ENCODE measurements at regions not wholly inside any gene's neighbourhood (a gene's known extent, or its start where the extent isn't known, plus 50 kb on each side); places are given as distances from the start of the nearest gene placed in this dataset.

DNA sequence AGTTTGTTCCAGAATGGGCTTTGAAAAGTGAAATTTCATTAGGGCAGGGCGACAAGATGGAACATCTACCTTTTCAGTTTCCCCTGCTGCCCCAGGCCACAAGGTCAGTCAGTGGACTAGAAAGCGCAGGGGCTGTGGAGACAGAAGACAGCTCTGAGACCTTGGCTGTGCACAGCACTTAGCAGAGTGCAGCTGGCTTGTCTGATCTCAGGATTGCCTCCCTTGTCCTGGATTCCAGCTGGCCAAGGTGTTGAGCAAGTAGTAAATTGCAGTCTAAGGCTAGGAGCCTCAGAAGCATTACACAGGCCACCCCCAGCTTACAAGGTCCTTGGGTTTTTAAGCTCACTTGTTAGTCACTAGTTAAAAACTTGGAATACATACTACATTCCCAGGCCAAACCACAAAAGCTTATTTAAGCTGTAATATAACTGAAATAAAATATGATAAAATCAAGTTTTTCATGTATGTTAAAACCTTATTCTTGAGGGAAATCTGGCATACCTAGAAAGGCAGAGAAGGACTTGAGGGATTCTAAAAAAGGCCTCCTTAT, 67.3 kb upstream of the NPY start:
- TF ChIP-seq MXI1 (conservative IDR thresholded peaks at IDR 0.05; ENCODE audit: poor library complexity, severe bottlenecking) (no peak), REST (IDR thresholded peaks at IDR 0.05; ENCODE audit: borderline replicate concordance) (no peak), EZH2 (IDR thresholded peaks at IDR 0.05; ENCODE audit: borderline replicate concordance, insufficient read depth, low read length, poor library complexity, severe bottlenecking) (no peak), EP300 (conservative IDR thresholded peaks at IDR 0.05; ENCODE audit: poor library complexity, severe bottlenecking) (no peak), SMC3 (conservative IDR thresholded peaks at IDR 0.05; ENCODE audit: poor library complexity) (no peak), POLR2AphosphoS5 (IDR thresholded peaks at IDR 0.05) (no peak), CTCF (IDR thresholded peaks at IDR 0.05; ENCODE audit: poor library complexity, severe bottlenecking) (no peak)
- Histone ChIP-seq H2AFZ (ENCODE audit: low read depth, low read length) (no peak overlapping the region), H3K36me3 (ENCODE audit: insufficient read depth, low read length) (no peaks in the 10 kb centered on the region), H3K9ac (ENCODE audit: low read length) (no peak overlapping the region), H3K9me3 (ENCODE audit: low read length) (no peaks in the 10 kb centered on the region), H3K27ac (ENCODE audit: low read length) (no peak overlapping the region), H4K20me1 (ENCODE audit: insufficient read depth) (no peaks in the 10 kb centered on the region), H3F3A (ENCODE audit: insufficient read depth, low read length, poor library complexity, severe bottlenecking) (no peaks in the 10 kb centered on the region), H3K27me3 (ENCODE audit: insufficient read depth, low read depth, low read length) (no peaks in the 10 kb centered on the region), H3K4me3 (ENCODE audit: low read length) (no peak overlapping the region), H3K4me2 (ENCODE audit: low read length) (no peak overlapping the region), H3K79me2 (replicated peaks; ENCODE audit: insufficient read depth, low read length) (no peaks in the 10 kb centered on the region), H3K9me2 (ENCODE audit: insufficient read depth, low read length) (no peaks in the 10 kb centered on the region)

DNA sequence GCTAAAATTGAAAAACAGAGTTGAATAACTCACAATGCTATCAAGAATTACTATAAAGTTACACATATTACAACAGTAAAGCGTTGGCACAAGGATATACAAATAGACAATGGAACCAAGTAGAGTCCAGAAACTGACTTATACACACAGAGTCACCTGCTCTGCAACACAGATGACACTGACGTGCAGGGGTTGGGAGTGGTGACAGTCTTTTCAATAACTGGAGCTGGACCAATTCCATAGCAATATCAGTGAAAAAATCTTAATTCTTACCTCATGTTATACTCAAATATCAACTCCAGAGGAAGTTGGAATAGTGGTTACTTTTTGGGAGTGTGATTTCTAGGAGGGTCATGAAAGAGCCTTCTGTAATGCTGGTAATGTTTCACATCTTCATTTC, 62.5 kb upstream of the NPY start:
- Histone ChIP-seq H3K27ac (ENCODE audit: low read length) (no peak overlapping the region), H3K36me3 (ENCODE audit: insufficient read depth, low read length) (no peaks in the 10 kb centered on the region), H3K79me2 (replicated peaks; ENCODE audit: insufficient read depth, low read length) (no peaks in the 10 kb centered on the region), H3K9ac (ENCODE audit: low read length) (no peak overlapping the region), H4K20me1 (ENCODE audit: insufficient read depth) (no peaks in the 10 kb centered on the region), H3K4me3 (ENCODE audit: low read length) (no peak overlapping the region), H3K4me2 (ENCODE audit: low read length) (no peak overlapping the region), H3K9me2 (ENCODE audit: insufficient read depth, low read length) (no peaks in the 10 kb centered on the region), H3K27me3 (ENCODE audit: insufficient read depth, low read depth, low read length) (no peaks in the 10 kb centered on the region), H3K9me3 (ENCODE audit: low read length) (no peaks in the 10 kb centered on the region), H3F3A (ENCODE audit: insufficient read depth, low read length, poor library complexity, severe bottlenecking) (no peaks in the 10 kb centered on the region), H2AFZ (ENCODE audit: low read depth, low read length) (no peak overlapping the region)
- no peak for TF ChIP-seq CTCF (IDR thresholded peaks at IDR 0.05; ENCODE audit: poor library complexity, severe bottlenecking)
- no peak for TF ChIP-seq TAF1 (IDR thresholded peaks at IDR 0.05; ENCODE audit: low read depth)
- no peak for TF ChIP-seq EZH2 (IDR thresholded peaks at IDR 0.05; ENCODE audit: borderline replicate concordance, insufficient read depth, low read length, poor library complexity, severe bottlenecking)
- TF ChIP-seq POLR2AphosphoS5 (IDR thresholded peaks at IDR 0.05), result no peak
- TF ChIP-seq REST (IDR thresholded peaks at IDR 0.05; ENCODE audit: borderline replicate concordance), result no peak
- no peak for TF ChIP-seq RAD21 (conservative IDR thresholded peaks at IDR 0.05)
- no peak for TF ChIP-seq MXI1 (conservative IDR thresholded peaks at IDR 0.05; ENCODE audit: poor library complexity, severe bottlenecking)
- TF ChIP-seq SMC3 (conservative IDR thresholded peaks at IDR 0.05; ENCODE audit: poor library complexity), result no peak
- no peak for TF ChIP-seq EP300 (conservative IDR thresholded peaks at IDR 0.05; ENCODE audit: poor library complexity, severe bottlenecking)
